IPS-18a (cell line): ENCODE measurements at regions not wholly inside any gene's neighbourhood (a gene's known extent, or its start where the extent isn't known, plus 50 kb on each side); places are given as distances from the start of the nearest gene placed in this dataset.

ENCODE experiments used
- H3K27ac ChIP-seq: one replicate; pipeline ENCODE4 v1.5.1; 2013; ENCODE audit warnings: low read length
- H3K27me3 ChIP-seq: one replicate; pipeline ENCODE4 v1.6.1; 2013; ENCODE audit warnings: mild to moderate bottlenecking, low read length; ENCODE audit not compliant: control insufficient read depth, insufficient read depth
- H3K36me3 ChIP-seq: one replicate; pipeline ENCODE4 v1.6.1; 2013; ENCODE audit warnings: low read depth, low read length; ENCODE audit not compliant: control insufficient read depth
- H3K4me1 ChIP-seq: one replicate; pipeline ENCODE4 v1.6.1; 2013; ENCODE audit warnings: low read depth, low read length; ENCODE audit not compliant: control insufficient read depth
- H3K4me3 ChIP-seq: one replicate; pipeline ENCODE4 v1.5.1; 2013; ENCODE audit warnings: low read length
- H3K9ac ChIP-seq: one replicate; pipeline ENCODE4 v1.6.1; 2013; ENCODE audit warnings: mild to moderate bottlenecking, low read length, moderate library complexity
- H3K9me3 ChIP-seq: one replicate; pipeline ENCODE4 v1.6.1; 2013; ENCODE audit warnings: low read depth, low read length; ENCODE audit not compliant: control insufficient read depth

- no peaks in the 10 kb centered on the region for H3K9me3 ChIP-seq
- no peaks in the 10 kb centered on the region for H3K36me3 ChIP-seq
- H3K27me3 ChIP-seq: no peaks in the 10 kb centered on the region
- no peak overlapping the region for H3K9ac ChIP-seq
- H3K4me1 ChIP-seq: no peaks in the 10 kb centered on the region
- no peak overlapping the region for H3K4me3 ChIP-seq
- no peak overlapping the region for H3K27ac ChIP-seq
Measured at GRCh38 chr2:223510713-223511112, 91.4 kb downstream of the SCG2 start.

DNA sequence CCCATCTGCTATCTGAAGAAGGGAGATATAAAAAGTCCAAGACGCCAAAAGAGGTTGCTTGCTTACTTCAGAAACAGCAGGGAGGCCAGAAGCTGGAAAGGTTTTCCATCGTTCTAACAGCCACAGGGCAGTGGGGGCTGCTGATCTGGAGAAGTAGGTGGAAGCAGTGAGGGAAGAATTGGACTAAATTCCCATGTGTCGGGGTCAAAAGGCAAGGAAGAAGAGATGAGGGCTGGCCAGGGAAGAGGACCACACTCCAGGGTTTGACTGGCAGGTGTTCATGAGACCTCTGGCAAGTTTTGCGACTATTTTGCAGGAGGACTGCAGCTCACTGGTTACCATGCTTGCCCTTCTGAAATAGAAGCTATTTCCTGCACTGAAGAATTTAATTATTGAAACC, 91.0 kb downstream of the SCG2 start:
- H3K4me1 ChIP-seq: no peaks in the 10 kb centered on the region
- no peaks in the 10 kb centered on the region for H3K9me3 ChIP-seq
- H3K9ac ChIP-seq: no peak overlapping the region
- H3K27ac ChIP-seq: no peak overlapping the region
- no peak overlapping the region for H3K4me3 ChIP-seq
- no peaks in the 10 kb centered on the region for H3K36me3 ChIP-seq
- H3K27me3 ChIP-seq: no peaks in the 10 kb centered on the region

GRCh38 chr2:223513771-223514455, 88.2 kb downstream of the SCG2 start:
- Histone ChIP-seq H3K27ac (no peak overlapping the region), H3K4me3 (no peak overlapping the region), H3K9ac (no peak overlapping the region), H3K36me3 (no peaks in the 10 kb centered on the region), H3K9me3 (no peaks in the 10 kb centered on the region), H3K27me3 (no peaks in the 10 kb centered on the region), H3K4me1 (no peaks in the 10 kb centered on the region)

- Histone ChIP-seq H3K9ac (no peak overlapping the region), H3K4me3 (no peak overlapping the region), H3K36me3 (no peaks in the 10 kb centered on the region), H3K27me3 (no peaks in the 10 kb centered on the region), H3K27ac (no peak overlapping the region), H3K9me3 (no peaks in the 10 kb centered on the region), H3K4me1 (no peaks in the 10 kb centered on the region)
Measured at GRCh38 chr2:223519471-223519870, 82.7 kb downstream of the SCG2 start.

GRCh38 chr2:223522796-223523195, 79.4 kb downstream of the SCG2 start:
- Histone ChIP-seq H3K36me3 (no peaks in the 10 kb centered on the region), H3K27ac (no peak overlapping the region), H3K9me3 (no peaks in the 10 kb centered on the region), H3K4me1 (no peaks in the 10 kb centered on the region), H3K4me3 (no peak overlapping the region), H3K27me3 (no peaks in the 10 kb centered on the region), H3K9ac (no peak overlapping the region)

DNA sequence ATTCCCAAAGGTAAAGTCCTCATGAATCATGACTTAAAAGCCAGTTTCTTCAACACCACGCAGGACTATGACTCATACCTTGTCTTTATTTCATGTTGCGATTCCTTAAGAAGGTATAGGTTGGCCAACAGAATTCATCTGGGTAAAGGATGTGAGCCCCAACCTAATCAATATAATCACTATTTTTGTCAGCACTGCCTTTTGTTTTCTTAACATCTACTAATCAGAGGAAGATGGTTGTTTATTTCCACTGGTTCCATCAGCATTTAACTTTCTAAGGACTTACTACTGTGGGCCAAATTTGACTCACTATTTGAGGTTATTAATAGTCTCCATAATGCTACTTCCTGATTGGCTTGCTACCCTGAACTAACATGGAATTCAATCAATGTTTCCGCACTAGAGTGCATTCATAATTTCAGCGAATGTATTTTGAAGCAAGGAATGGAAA, 78.6 kb downstream of the SCG2 start:
- H3K27ac ChIP-seq: no peak overlapping the region
- no peak overlapping the region for H3K9ac ChIP-seq

GRCh38 chr2:223524066-223524465, 78.1 kb downstream of the SCG2 start:
- Histone ChIP-seq H3K27me3 (no peaks in the 10 kb centered on the region), H3K36me3 (no peaks in the 10 kb centered on the region), H3K9ac (no peak overlapping the region), H3K4me3 (no peak overlapping the region), H3K9me3 (no peaks in the 10 kb centered on the region), H3K27ac (no peak overlapping the region), H3K4me1 (no peaks in the 10 kb centered on the region)

More for the DNA sequence above, 78.6 kb downstream of the SCG2 start:
- Histone ChIP-seq H3K4me3 (no peak overlapping the region), H3K9me3 (no peaks in the 10 kb centered on the region), H3K27me3 (no peaks in the 10 kb centered on the region), H3K36me3 (no peaks in the 10 kb centered on the region), H3K4me1 (no peaks in the 10 kb centered on the region)

- Histone ChIP-seq H3K36me3 (no peaks in the 10 kb centered on the region), H3K9ac (no peak overlapping the region), H3K27me3 (no peaks in the 10 kb centered on the region), H3K9me3 (no peaks in the 10 kb centered on the region), H3K27ac (no peak overlapping the region), H3K4me1 (no peaks in the 10 kb centered on the region), H3K4me3 (no peak overlapping the region)
Measured at GRCh38 chr2:223526106-223526505, 76.1 kb downstream of the SCG2 start.

DNA sequence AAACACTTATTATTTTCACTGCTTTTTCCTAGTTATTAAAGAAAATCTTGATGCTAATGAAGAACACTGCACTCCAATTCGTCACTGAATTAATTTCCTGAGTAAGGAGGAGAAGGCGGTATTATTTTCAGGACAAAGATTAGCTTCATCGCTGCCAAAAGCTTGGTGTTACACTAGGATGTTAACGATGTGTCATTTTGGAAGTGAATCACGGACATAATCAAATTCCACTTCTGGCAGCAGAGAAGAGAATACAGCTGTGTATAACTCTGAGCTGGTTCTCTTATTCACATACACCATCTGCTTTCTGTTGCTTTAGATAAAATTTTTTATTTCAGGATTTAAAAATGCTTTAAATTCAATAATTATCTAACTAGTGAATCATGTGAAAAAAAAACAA, 74.1 kb downstream of the SCG2 start:
- H3K27me3 ChIP-seq: no peaks in the 10 kb centered on the region
- no peak overlapping the region for H3K27ac ChIP-seq
- no peak overlapping the region for H3K9ac ChIP-seq
- H3K36me3 ChIP-seq: no peaks in the 10 kb centered on the region
- H3K4me1 ChIP-seq: no peaks in the 10 kb centered on the region
- no peaks in the 10 kb centered on the region for H3K9me3 ChIP-seq
- no peak overlapping the region for H3K4me3 ChIP-seq

DNA sequence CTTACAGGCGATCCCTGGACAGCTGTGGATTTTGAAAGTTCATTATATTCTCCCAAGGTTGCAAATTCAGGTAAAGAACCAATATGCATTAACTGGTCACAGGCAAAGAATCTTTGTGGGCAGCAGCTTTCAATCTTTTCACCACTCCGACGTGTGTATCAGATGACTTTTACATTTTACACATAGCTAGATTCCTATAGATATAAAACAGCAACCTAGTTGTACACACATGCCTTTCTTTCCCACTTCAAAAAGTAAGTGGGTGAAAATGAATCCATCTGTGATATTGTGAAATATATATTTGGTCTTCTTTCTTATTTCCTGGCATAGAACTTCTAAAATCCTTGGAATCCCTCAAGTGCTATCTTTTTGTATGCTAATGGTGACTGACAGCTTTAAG, 72.5 kb downstream of the SCG2 start:
- no peak overlapping the region for H3K27ac ChIP-seq
- H3K4me3 ChIP-seq: no peak overlapping the region
- no peak overlapping the region for H3K9ac ChIP-seq
- H3K4me1 ChIP-seq: no peaks in the 10 kb centered on the region
- H3K9me3 ChIP-seq: no peaks in the 10 kb centered on the region
- no peaks in the 10 kb centered on the region for H3K27me3 ChIP-seq
- no peaks in the 10 kb centered on the region for H3K36me3 ChIP-seq

GRCh38 chr2:223530811-223531210, 71.3 kb downstream of the SCG2 start:
- H3K9me3 ChIP-seq: no peaks in the 10 kb centered on the region
- no peaks in the 10 kb centered on the region for H3K4me1 ChIP-seq
- no peak overlapping the region for H3K27ac ChIP-seq
- H3K4me3 ChIP-seq: no peak overlapping the region
- no peaks in the 10 kb centered on the region for H3K36me3 ChIP-seq
- H3K27me3 ChIP-seq: no peaks in the 10 kb centered on the region
- H3K9ac ChIP-seq: no peak overlapping the region

GRCh38 chr2:223532161-223532560, 70.0 kb downstream of the SCG2 start:
- no peaks in the 10 kb centered on the region for H3K27me3 ChIP-seq
- no peak overlapping the region for H3K4me3 ChIP-seq
- H3K9ac ChIP-seq: no peak overlapping the region
- no peaks in the 10 kb centered on the region for H3K4me1 ChIP-seq
- H3K27ac ChIP-seq: no peak overlapping the region
- H3K36me3 ChIP-seq: no peaks in the 10 kb centered on the region
- H3K9me3 ChIP-seq: no peaks in the 10 kb centered on the region
